Common myeloid progenitor, CD34-positive (primary cell): ENCODE measurements at regions not wholly inside any gene's neighbourhood (a gene's known extent, or its start where the extent isn't known, plus 50 kb on each side); places are given as distances from the start of the nearest gene placed in this dataset.

ENCODE experiments used
- CTCF ChIA-PET: fragments of 350-600 bp; sonication (Branson Sonifier 250); formaldehyde crosslinking; loops from one replicate; lab custom pipeline; 2021; ENCODE audit warnings: antibody characterized with exemption; lab: Charles Lee
- POLR2A ChIA-PET: fragments of 350-600 bp; sonication (Branson Sonifier 250); formaldehyde crosslinking; loops from one replicate; lab custom pipeline; 2021; ENCODE audit warnings: antibody characterized with exemption; lab: Charles Lee
- DNase-seq, 3 donors: peaks; one replicate each; pipeline versions ENCODE4 v3.0.0 to v3.0.0-alpha.2; 2013
- H3K27ac ChIP-seq, 2 experiments: 1 replicate in 1 of 2; 2 replicates in 1 of 2; pipeline ENCODE4 v1.7.0; 2013; ENCODE audit warnings: inconsistent platforms in 2 of 2, low read length in 2 of 2, mild to moderate bottlenecking in 2 of 2, low read depth in 1 of 2, moderate library complexity in 1 of 2; ENCODE audit not compliant: severe bottlenecking in 2 of 2, insufficient read depth in 1 of 2, poor library complexity in 1 of 2
- H3K27me3 ChIP-seq, 5 experiments: replicated peaks in 2 of 5; 1 replicate in 3 of 5; 2 replicates in 2 of 5; pipeline versions ENCODE4 v1.6.1 to v1.7.0; 2013; ENCODE audit warnings: low read length in 4 of 5, mild to moderate bottlenecking in 2 of 5, moderate library complexity in 2 of 5, inconsistent platforms in 1 of 5; ENCODE audit not compliant: insufficient read depth in 5 of 5, control insufficient read depth in 4 of 5
- H3K36me3 ChIP-seq, 4 experiments: 1 replicate in 2 of 4; 2 replicates in 2 of 4; pipeline versions ENCODE4 v1.6.1 to v1.7.0; 2013; ENCODE audit warnings: low read length in 3 of 4, control low read depth in 1 of 4, mild to moderate bottlenecking in 1 of 4; ENCODE audit not compliant: control insufficient read depth in 4 of 4, insufficient read depth in 4 of 4
- H3K4me1 ChIP-seq, 4 experiments: 1 replicate in 3 of 4; 2 replicates in 1 of 4; pipeline versions ENCODE4 v1.6.1 to v1.7.1; 2013; ENCODE audit warnings: low read length in 3 of 4, mild to moderate bottlenecking in 3 of 4, control low read depth in 1 of 4, inconsistent platforms in 1 of 4, moderate library complexity in 1 of 4; ENCODE audit not compliant: control insufficient read depth in 4 of 4, insufficient read depth in 4 of 4; ENCODE audit errors: control extremely low read depth in 1 of 4
- H3K4me3 ChIP-seq, 7 experiments: 1 replicate in 4 of 7; 2 replicates in 3 of 7; pipeline versions ENCODE4 v1.5.1 to v1.7.0; 2013; ENCODE audit warnings: mild to moderate bottlenecking in 7 of 7, low read length in 6 of 7, moderate library complexity in 6 of 7, inconsistent platforms in 2 of 7, low read depth in 2 of 7, control low read depth in 1 of 7; ENCODE audit not compliant: insufficient read depth in 4 of 7, control insufficient read depth in 1 of 7; ENCODE audit errors: extremely low read depth in 1 of 7
- H3K9me3 ChIP-seq, 5 experiments: 1 replicate in 4 of 5; 2 replicates in 1 of 5; pipeline versions ENCODE4 v1.6.1 to v1.7.1; 2013; ENCODE audit warnings: low read length in 4 of 5, mild to moderate bottlenecking in 2 of 5, inconsistent platforms in 1 of 5, low read depth in 1 of 5, moderate library complexity in 1 of 5; ENCODE audit not compliant: control insufficient read depth in 4 of 5, insufficient read depth in 2 of 5; ENCODE audit errors: control extremely low read depth in 1 of 5
- WGBS: methylation state at CpG from one replicate; pipeline ENCODE4 v1.1.5; 2013; ENCODE audit not compliant: insufficient coverage; 5-methylcytosine and 5-hydroxymethylcytosine counted together

- CTCF ChIA-PET: interaction anchor here (1.5 kb wide), 1 partner anchor 9 kb away, joined by 3 read pairs; no protein-coding TSS in a partner anchor
- no peaks in the 10 kb centered on the region for H3K4me1 ChIP-seq
- POLR2A ChIA-PET: no interaction called here
- no peaks in the 10 kb centered on the region for H3K27me3 ChIP-seq
- peak; percentile 2 to 29 (median 20) for DNase-seq
- H3K9me3 ChIP-seq: peaks cover 0 to 1% (median 0%) of the 10 kb centered on the region in 5 experiments
- no peak overlapping the region for H3K27ac ChIP-seq
- no peaks in the 10 kb centered on the region for H3K36me3 ChIP-seq
- H3K4me3 ChIP-seq: no peak overlapping the region
- WGBS: 100% methylated on average over 1 of the region's 1 CpG
Measured at GRCh38 chr1:189859385-189859977, 618.2 kb downstream of the BRINP3 start.

GRCh38 chr1:189866606-189867005 lies 611.1 kb downstream of the BRINP3 start:
- Histone ChIP-seq H3K4me1 (no peaks in the 10 kb centered on the region), H3K36me3 (no peaks in the 10 kb centered on the region), H3K27me3 (no peaks in the 10 kb centered on the region), H3K4me3 (no peak overlapping the region), H3K9me3 (no peaks in the 10 kb centered on the region), H3K27ac (no peak overlapping the region)
- POLR2A ChIA-PET: no interaction called here
- no peak for DNase-seq
- no CpG with 5 or more reads among the region's 1 CpG for WGBS
- CTCF ChIA-PET: no interaction called here

GRCh38 chr1:189868021-189868420 lies 609.6 kb downstream of the BRINP3 start:
- ChIA-PET CTCF (no interaction called here), POLR2A (no interaction called here)
- DNase-seq: no peak
- no peak overlapping the region for H3K27ac ChIP-seq
- no peaks in the 10 kb centered on the region for H3K4me1 ChIP-seq
- WGBS: 71% methylated on average over 2 of the region's 4 CpGs
- no peaks in the 10 kb centered on the region for H3K9me3 ChIP-seq
- H3K36me3 ChIP-seq: no peaks in the 10 kb centered on the region
- H3K4me3 ChIP-seq: no peak overlapping the region
- no peaks in the 10 kb centered on the region for H3K27me3 ChIP-seq

GRCh38 chr1:189874715-189875435 lies 602.8 kb downstream of the BRINP3 start:
- H3K9me3 ChIP-seq: no peaks in the 10 kb centered on the region
- CTCF ChIA-PET: no interaction called here
- H3K36me3 ChIP-seq: no peaks in the 10 kb centered on the region
- DNase-seq: no peak
- H3K27me3 ChIP-seq: no peaks in the 10 kb centered on the region
- H3K4me3 ChIP-seq: no peak overlapping the region
- POLR2A ChIA-PET: no interaction called here
- H3K27ac ChIP-seq: no peak overlapping the region
- no peaks in the 10 kb centered on the region for H3K4me1 ChIP-seq

GRCh38 chr1:189880135-189880534 lies 597.5 kb downstream of the BRINP3 start:
- ChIA-PET CTCF (no interaction called here), POLR2A (no interaction called here)
- Histone ChIP-seq H3K4me3 (no peak overlapping the region), H3K27ac (no peak overlapping the region), H3K4me1 (no peaks in the 10 kb centered on the region), H3K9me3 (no peaks in the 10 kb centered on the region), H3K27me3 (no peaks in the 10 kb centered on the region), H3K36me3 (no peaks in the 10 kb centered on the region)
- 93% methylated on average over 2 of the region's 3 CpGs for WGBS
- no peak for DNase-seq

- Histone ChIP-seq H3K27me3 (no peaks in the 10 kb centered on the region), H3K36me3 (no peaks in the 10 kb centered on the region), H3K4me3 (no peak overlapping the region), H3K9me3 (no peaks in the 10 kb centered on the region), H3K27ac (no peak overlapping the region), H3K4me1 (no peaks in the 10 kb centered on the region)
- DNase-seq: no peak
- CTCF ChIA-PET: no interaction called here
- POLR2A ChIA-PET: no interaction called here
- no CpG with 5 or more reads among the region's 1 CpG for WGBS
Measured at GRCh38 chr1:189899686-189900425, 577.8 kb downstream of the BRINP3 start.

- Histone ChIP-seq H3K4me1 (no peaks in the 10 kb centered on the region), H3K27ac (no peak overlapping the region), H3K27me3 (no peaks in the 10 kb centered on the region), H3K9me3 (no peaks in the 10 kb centered on the region), H3K36me3 (no peaks in the 10 kb centered on the region), H3K4me3 (no peak overlapping the region)
- no peak for DNase-seq
- no CpG with 5 or more reads among the region's 2 CpGs for WGBS
- POLR2A ChIA-PET: no interaction called here
- CTCF ChIA-PET: no interaction called here
Measured at GRCh38 chr1:189904509-189904908, 573.2 kb downstream of the BRINP3 start.
